Mesothelial cell of epicardium (in vitro differentiated cells): ENCODE measurements at regions not wholly inside any gene's neighbourhood (a gene's known extent, or its start where the extent isn't known, plus 50 kb on each side); places are given as distances from the start of the nearest gene placed in this dataset.

Experiments used
- DNase-seq, 2 experiments: peaks; one replicate each; pipeline ENCODE4 v3.0.0; 2021; ENCODE audit warnings: low spot score in 2 of 2; ENCODE audit not compliant: unreplicated experiment in 2 of 2
- H3K27ac Mint-ChIP-seq: 2 replicates; pipeline ENCODE4 v1.8.0; 2021; ENCODE audit warnings: mixed read lengths
- H3K27me3 Mint-ChIP-seq: 2 replicates; pipeline ENCODE4 v1.8.0; 2021; ENCODE audit warnings: low read depth, mixed read lengths
- H3K36me3 Mint-ChIP-seq: 2 replicates; pipeline ENCODE4 v1.8.0; 2021; ENCODE audit warnings: mixed read lengths
- H3K4me1 Mint-ChIP-seq: 2 replicates; pipeline ENCODE4 v1.8.0; 2021; ENCODE audit warnings: mixed read lengths
- H3K4me3 Mint-ChIP-seq: 2 replicates; pipeline ENCODE4 v1.8.0; 2021; ENCODE audit warnings: mild to moderate bottlenecking, moderate library complexity, mixed read lengths
- H3K9me3 Mint-ChIP-seq: 2 replicates; pipeline ENCODE4 v1.8.0; 2021; ENCODE audit warnings: mixed read lengths
- TF ChIP-seq, protein P1 (sequence below): fragments of 200-600 bp; sonication (generic); IDR thresholded peaks from one replicate; pipeline ENCODE4 v1.5.0; 2021; ENCODE audit warnings: antibody characterized with exemption; ENCODE audit not compliant: unreplicated experiment

DNA sequence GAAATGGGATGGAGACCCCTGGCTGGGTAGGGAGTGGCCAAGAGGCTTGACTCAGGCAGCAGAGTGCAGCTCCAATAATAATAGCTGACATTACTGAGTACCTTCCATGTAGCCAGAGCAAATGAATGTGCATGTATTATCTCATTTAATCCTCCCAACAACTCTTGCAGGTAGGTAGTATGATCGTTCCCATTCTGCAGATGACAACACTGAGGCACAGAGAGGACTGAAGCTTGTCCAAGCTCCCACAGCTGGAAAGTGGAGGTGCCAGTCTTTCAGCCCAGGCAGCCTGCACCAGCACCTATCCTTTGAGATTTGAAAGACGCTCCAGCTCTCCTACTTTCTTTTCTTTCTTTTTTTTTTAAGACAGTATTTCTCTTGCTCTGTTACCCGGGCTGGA lies 87.6 kb downstream of the PCDH1 start:
- peaks cover 21% of the 10 kb centered on the region for H3K27me3 Mint-ChIP-seq
- no peak for DNase-seq
- TF ChIP-seq, protein P1, sequence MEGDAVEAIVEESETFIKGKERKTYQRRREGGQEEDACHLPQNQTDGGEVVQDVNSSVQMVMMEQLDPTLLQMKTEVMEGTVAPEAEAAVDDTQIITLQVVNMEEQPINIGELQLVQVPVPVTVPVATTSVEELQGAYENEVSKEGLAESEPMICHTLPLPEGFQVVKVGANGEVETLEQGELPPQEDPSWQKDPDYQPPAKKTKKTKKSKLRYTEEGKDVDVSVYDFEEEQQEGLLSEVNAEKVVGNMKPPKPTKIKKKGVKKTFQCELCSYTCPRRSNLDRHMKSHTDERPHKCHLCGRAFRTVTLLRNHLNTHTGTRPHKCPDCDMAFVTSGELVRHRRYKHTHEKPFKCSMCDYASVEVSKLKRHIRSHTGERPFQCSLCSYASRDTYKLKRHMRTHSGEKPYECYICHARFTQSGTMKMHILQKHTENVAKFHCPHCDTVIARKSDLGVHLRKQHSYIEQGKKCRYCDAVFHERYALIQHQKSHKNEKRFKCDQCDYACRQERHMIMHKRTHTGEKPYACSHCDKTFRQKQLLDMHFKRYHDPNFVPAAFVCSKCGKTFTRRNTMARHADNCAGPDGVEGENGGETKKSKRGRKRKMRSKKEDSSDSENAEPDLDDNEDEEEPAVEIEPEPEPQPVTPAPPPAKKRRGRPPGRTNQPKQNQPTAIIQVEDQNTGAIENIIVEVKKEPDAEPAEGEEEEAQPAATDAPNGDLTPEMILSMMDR = no peak
- no peaks in the 10 kb centered on the region for H3K9me3 Mint-ChIP-seq
- H3K36me3 Mint-ChIP-seq = no peaks in the 10 kb centered on the region
- H3K4me1 Mint-ChIP-seq = peaks cover 11% of the 10 kb centered on the region
- no peak overlapping the region for H3K27ac Mint-ChIP-seq
- H3K4me3 Mint-ChIP-seq = no peak overlapping the region

DNA sequence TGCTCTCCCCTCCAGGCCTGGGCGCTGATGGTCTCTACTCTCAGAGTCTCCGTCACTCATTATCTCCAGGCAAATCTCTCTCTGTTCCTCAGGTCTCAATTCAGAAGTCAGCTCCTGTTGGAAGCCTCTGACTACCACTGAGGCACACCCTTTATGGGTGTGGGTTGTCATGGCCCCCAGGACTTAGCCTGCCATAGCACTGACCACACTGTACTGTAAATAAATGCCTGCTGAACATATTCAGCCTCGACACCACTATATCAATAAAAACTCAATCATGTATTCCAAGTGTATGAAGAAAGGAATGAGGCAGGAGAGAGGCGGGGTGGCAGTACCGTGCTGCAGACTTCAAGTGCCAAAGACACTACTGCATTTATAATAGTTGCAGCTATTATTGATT lies 88.9 kb downstream of the PCDH1 start:
- Mint-ChIP-seq H3K9me3 (no peaks in the 10 kb centered on the region), H3K27ac (no peak overlapping the region), H3K36me3 (no peaks in the 10 kb centered on the region), H3K27me3 (peaks cover 21% of the 10 kb centered on the region), H3K4me1 (peaks cover 22% of the 10 kb centered on the region), H3K4me3 (no peak overlapping the region)
- no peak for DNase-seq
- TF ChIP-seq, protein P1 = no peak

DNA sequence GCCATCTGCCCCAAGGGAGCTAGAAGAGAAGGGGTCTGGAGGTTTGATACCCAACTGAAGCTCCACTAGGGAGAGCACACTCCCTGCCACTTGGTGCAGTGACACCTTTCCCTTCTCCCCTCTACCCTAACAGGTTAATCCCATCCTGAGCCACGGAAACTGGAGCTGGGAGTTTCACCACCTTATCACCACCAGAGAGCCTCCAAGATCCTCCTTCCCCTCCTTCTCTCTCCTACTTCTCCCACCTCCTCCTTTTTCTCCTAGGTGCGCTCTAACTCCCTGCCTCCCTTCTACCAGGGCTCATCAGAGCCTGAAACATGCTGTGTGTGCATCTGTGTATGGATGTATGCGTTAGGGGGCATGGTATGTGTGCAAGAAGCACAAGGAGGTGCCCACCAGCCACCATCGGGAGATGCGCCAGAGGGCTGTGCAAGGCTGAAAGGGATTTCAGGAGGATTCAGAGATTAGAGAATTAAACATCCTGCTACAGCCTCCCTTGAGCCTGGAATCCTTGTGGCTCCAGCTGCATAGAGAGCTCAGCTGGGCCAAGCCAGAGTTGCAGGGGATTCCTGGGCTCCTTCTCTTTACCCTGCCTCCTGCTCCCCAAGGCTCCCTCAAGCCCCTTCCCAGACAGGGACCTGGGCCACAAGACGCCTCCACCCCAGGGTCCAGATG lies 89.8 kb downstream of the PCDH1 start:
- Mint-ChIP-seq H3K9me3 (no peaks in the 10 kb centered on the region), H3K36me3 (no peaks in the 10 kb centered on the region), H3K4me1 (peaks cover 28% of the 10 kb centered on the region), H3K27me3 (peaks cover 23% of the 10 kb centered on the region), H3K4me3 (no peak overlapping the region), H3K27ac (no peak overlapping the region)
- TF ChIP-seq, protein P1 = no peak
- DNase-seq = no peak

DNA sequence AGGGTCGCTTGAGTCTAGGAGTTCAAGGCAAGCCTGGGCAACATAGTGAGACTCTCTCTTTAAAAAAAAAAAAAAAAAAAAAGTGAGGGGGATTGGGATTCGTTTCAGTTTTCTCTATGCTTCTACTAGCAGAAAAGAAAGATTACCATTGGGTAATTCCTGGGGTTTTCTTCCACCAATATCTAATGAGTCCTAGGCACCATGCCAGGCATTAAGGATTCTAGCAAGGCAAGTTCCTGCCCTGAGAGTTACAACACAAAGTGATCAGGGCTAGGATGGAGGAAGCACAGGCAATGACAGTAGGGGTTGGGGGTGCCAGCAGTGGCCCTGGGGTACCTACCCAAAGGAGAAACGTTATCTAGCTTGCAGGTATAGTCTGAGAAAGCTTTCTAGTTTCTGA lies 90.8 kb downstream of the PCDH1 start:
- H3K4me1 Mint-ChIP-seq = peaks cover 28% of the 10 kb centered on the region
- DNase-seq = no peak
- no peak overlapping the region for H3K27ac Mint-ChIP-seq
- H3K9me3 Mint-ChIP-seq = no peaks in the 10 kb centered on the region
- TF ChIP-seq, protein P1 = no peak
- H3K27me3 Mint-ChIP-seq = peaks cover 19% of the 10 kb centered on the region
- H3K4me3 Mint-ChIP-seq = no peak overlapping the region
- no peaks in the 10 kb centered on the region for H3K36me3 Mint-ChIP-seq

DNA sequence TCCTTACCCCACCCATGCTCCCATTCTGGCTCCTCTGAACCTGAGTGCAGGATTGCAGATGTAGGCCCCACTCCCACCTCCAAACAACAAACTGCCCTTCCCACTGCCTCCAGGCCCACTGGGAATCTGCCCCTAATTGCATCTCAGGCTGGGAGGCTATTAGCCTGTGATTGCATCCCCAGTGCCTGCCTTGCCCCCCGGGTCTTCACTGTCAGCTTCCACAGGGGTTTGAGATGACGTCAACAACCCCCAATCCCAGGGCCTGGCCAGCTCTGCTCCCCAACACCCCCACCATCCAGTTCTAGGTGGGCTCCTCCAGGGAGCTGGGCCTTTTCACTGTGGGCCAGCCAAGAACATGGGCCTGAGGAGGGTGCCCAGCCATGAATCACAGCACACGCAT lies 91.5 kb downstream of the PCDH1 start:
- TF ChIP-seq, protein P1 = no peak
- Mint-ChIP-seq H3K4me1 (peaks cover 28% of the 10 kb centered on the region), H3K36me3 (no peaks in the 10 kb centered on the region), H3K9me3 (no peaks in the 10 kb centered on the region), H3K27ac (no peak overlapping the region), H3K4me3 (no peak overlapping the region), H3K27me3 (peaks cover 22% of the 10 kb centered on the region)
- DNase-seq = no peak

DNA sequence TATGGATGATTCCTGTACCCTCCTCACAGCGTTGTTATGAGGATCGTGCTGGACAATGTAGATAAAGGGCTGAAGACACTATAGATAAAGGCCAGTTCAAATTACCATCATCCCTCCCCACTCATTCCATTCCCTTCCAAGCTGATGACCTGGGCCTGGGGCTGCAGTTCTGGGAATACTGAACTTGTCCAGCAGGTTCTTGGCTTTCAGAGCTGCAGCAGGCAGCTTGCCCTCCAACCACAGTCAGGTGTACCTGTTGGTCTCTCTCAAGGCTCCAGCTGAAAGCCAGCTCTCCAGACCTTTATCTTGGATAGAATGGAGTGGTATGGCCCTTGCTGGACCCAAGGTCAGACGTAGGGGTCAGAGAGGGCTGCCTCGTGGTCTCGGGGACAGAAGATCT lies 92.5 kb downstream of the PCDH1 start:
- no peak for DNase-seq
- H3K36me3 Mint-ChIP-seq = no peaks in the 10 kb centered on the region
- H3K4me1 Mint-ChIP-seq = peaks cover 28% of the 10 kb centered on the region
- H3K27ac Mint-ChIP-seq = no peak overlapping the region
- TF ChIP-seq, protein P1 = no peak
- H3K27me3 Mint-ChIP-seq = peaks cover 26% of the 10 kb centered on the region
- no peak overlapping the region for H3K4me3 Mint-ChIP-seq
- no peaks in the 10 kb centered on the region for H3K9me3 Mint-ChIP-seq
